A549 (cell line): ENCODE measurements at regions not wholly inside any gene's neighbourhood (a gene's known extent, or its start where the extent isn't known, plus 50 kb on each side); places are given as distances from the start of the nearest gene placed in this dataset.

Experiments used
- CBX8 ChIP-seq: fragments of 200-600 bp; sonication (generic); IDR thresholded peaks from 2 replicates; pipeline ENCODE4 v1.6.1; 2016
- CTCF ChIP-seq: fragments of >200 bp; sonication (Bioruptor Twin); formaldehyde crosslinking; IDR thresholded peaks from 3 replicates; pipeline ENCODE4 v1.5.1; 2016
- EP300 ChIP-seq, 2 experiments: fragments of >200 bp; sonication (Bioruptor Twin); formaldehyde crosslinking; IDR thresholded peaks; 2 replicates in 1 of 2; 3 replicates in 1 of 2; pipeline ENCODE4 v1.6.1; 2016 to 2017
- FOSL2 ChIP-seq, 2 experiments: fragments of 450-650 bp in 1 of 2; fragments of >200 bp in 1 of 2; sonication (Bioruptor Twin) in 1 of 2; formaldehyde crosslinking; IDR thresholded peaks; 2 replicates each; pipeline versions ENCODE4 v1.5.0 to v1.6.1; 2016 to 2020; ENCODE audit warnings: mild to moderate bottlenecking in 1 of 2, moderate library complexity in 1 of 2
- HMGXB4 ChIP-seq: fragments of 250-450 bp; sonication (Bioruptor Pico); IDR thresholded peaks from 2 replicates; pipeline ENCODE4 v1.5.0; 2021; ENCODE audit warnings: mild to moderate bottlenecking, moderate library complexity, borderline replicate concordance
- PHF8 ChIP-seq: fragments of 200-600 bp; sonication (generic); IDR thresholded peaks from 2 replicates; pipeline ENCODE4 v1.6.1; 2016; ENCODE audit warnings: low read depth, mild to moderate bottlenecking, antibody characterized with exemption, moderate library complexity, borderline replicate concordance
- ZC3H11A ChIP-seq: fragments of 450-650 bp; IDR thresholded peaks from 2 replicates; pipeline ENCODE4 v1.6.1; 2014; ENCODE audit warnings: antibody characterized with exemption, mild to moderate bottlenecking
- TF ChIP-seq, protein P1 (sequence below): fragments of 450-650 bp; IDR thresholded peaks from 2 replicates; pipeline ENCODE4 v1.6.1; 2014; ENCODE audit warnings: antibody characterized with exemption

- TF ChIP-seq CTCF (no peak), ZC3H11A (no peak), EP300 (IDR thresholded peaks at IDR 0.05) (no peak), HMGXB4 (CRISPR knock-in tag) (no peak), PHF8 (no peak), FOSL2 (IDR thresholded peaks at IDR 0.05) (no peak), FOSL2 (CRISPR knock-in tag; IDR thresholded peaks at IDR 0.05) (no peak), CBX8 (no peak)
- TF ChIP-seq, protein P1, sequence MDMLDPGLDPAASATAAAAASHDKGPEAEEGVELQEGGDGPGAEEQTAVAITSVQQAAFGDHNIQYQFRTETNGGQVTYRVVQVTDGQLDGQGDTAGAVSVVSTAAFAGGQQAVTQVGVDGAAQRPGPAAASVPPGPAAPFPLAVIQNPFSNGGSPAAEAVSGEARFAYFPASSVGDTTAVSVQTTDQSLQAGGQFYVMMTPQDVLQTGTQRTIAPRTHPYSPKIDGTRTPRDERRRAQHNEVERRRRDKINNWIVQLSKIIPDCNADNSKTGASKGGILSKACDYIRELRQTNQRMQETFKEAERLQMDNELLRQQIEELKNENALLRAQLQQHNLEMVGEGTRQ, result no peak
These were observed 373.2 kb downstream of the SLC4A3 start for GRCh38 chr2:220000586-220000985.
